HG03354 (cell line): ENCODE measurements at regions not wholly inside any gene's neighbourhood (a gene's known extent, or its start where the extent isn't known, plus 50 kb on each side); places are given as distances from the start of the nearest gene placed in this dataset.

Experiments used
- ATAC-seq: cut with Tn5 transposase; IDR thresholded peaks from one replicate; pipeline ENCODE4 v1.9.1; 2021; ENCODE audit warnings: mild to moderate bottlenecking; ENCODE audit not compliant: unreplicated experiment, poor library complexity, severe bottlenecking

- ATAC-seq: no peak
Measured at GRCh38 chr11:130762638-130763037, 153.6 kb downstream of the SNX19 start.

DNA sequence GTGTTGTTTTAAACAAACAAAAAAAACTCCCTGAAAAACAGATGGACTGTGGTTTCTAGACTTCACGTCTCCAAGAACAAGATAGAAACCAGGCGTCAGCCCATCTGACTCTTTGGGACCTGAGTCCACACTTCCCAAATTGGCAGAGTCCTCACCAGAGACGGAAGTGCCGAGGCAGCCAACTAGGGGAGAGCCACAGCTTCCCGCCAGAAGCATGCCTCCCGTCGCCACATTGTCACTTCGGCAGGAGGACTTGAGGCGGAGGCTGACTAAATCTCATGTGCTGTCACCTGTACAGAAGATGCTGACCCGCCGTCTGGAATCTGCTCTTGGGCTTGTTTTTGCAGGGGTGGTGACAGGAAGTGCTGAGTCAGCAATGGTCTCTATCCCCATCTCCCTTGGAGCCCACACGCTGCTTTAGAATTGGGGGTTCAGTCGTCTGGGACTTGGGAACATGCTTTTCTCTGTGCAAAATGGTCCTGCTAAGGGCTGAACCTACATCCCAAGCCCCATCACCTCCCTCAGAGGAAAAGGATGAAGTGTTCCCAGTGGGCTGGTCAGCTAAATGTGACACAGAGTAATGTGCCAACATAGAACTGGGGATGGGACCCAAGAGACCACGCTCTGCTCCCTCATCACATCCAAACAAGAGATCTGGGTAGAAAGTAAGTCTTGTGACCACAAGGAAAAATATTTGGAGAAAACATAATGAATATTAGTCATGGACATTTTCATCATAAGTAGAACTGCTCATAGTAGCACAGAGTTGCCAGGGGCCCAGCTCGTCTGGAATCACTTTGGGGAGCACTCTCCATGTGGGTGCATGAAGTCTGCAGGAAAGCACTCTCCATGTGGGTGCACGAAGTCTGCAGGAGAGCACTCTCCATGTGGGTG lies 152.9 kb downstream of the SNX19 start:
- ATAC-seq: no peak

DNA sequence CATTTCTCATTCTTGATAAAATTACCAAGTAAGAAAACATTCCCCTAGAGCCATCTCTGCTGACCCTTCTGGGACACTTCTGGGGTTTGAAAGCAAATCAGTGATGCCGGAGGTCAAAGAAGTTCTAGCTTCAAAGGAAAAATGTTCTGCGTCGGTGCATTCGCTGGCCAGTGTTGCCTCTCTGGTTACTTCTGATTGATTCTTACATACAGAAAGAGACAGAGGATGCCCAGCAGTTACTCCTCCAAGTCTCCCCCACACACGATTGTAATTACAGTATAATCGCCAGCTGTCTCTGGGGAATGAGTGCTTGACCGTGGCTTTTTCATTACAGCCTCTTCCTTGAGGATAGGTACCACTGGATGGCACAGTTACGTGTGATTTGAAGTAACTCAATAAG lies 150.9 kb downstream of the SNX19 start:
- ATAC-seq: no peak

GRCh38 chr11:130765951-130766649 lies 150.2 kb downstream of the SNX19 start:
- peak; percentile 74 for ATAC-seq

DNA sequence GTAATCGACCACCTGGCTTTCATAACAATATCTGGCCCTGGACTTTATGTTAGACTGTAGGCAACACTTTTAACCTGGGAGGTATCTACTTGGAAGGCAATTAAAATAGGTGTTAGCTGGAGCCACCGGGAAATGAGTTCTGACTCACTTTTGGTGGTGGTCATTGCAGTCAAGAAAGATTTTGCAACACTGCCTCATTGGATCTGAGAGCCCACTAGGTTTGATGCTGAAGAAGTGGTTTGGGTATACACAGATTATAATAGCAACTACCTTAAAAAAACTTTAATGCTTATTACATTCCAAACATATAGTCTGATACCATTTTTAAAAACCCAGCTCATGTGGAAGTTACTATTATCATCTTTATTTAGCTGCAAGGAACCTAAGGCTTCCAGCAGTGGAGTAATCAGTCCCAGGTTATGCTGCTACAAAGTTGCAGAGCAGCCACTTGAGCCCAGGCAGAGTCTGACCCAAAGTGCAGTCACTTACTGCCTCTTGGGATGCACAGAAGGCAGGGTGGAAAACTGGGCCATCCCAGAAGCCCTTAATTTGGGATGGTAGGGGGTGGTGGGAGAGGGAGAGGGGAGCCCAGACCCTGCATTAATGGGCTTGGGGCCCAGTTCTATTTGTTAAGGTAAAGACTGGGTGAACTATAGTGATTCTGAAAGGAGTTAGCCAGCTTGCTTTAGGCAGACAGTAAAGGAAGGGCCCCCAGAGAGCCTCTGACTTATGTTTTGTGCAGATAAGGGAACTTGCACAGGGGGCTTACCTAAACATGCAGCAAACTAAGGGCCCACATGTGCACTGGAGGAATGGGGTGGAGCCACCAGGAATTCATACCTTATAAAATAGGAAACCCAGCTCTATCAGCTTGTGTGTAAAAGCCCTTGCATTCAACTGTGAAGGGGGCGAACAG lies 149.4 kb downstream of the SNX19 start:
- ATAC-seq: no peak

DNA sequence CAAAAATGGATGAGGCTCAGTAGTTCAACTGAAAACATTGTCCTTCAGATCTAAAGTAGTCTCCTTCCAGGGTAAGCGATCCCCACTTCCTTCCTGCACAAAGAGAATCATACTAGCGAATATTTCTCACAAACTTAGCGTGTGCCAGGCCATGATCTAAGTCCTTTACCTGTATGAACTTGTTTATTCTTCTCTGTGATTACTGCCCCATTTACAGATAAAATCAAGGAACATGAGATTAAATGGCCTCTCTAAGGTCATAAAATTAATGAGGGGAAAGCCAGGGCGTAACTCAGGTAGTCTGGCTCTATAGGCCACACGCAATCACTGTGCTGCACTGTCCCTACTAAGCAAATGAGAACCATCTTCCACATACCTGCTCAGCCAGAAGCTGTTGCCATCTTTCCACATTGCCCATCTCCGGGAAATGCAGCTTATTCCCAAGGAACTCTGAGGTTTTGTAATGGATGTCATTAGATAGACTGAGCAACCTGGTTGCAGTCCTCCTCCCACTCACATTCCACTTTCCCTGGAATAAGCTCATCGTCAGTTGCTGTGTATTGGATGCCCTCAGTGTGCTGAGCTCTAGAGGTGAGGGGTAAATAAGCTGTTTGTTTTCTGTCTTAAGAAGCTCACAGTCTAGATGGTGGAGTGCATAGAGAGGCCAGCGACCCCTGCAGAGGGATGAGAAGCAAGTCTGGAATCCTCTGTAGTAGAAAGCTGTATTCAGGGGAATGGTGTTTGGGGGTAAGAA lies 146.3 kb downstream of the SNX19 start:
- ATAC-seq: no peak

- ATAC-seq: no peak
Measured at GRCh38 chr11:130771708-130772107, 144.6 kb downstream of the SNX19 start.

DNA sequence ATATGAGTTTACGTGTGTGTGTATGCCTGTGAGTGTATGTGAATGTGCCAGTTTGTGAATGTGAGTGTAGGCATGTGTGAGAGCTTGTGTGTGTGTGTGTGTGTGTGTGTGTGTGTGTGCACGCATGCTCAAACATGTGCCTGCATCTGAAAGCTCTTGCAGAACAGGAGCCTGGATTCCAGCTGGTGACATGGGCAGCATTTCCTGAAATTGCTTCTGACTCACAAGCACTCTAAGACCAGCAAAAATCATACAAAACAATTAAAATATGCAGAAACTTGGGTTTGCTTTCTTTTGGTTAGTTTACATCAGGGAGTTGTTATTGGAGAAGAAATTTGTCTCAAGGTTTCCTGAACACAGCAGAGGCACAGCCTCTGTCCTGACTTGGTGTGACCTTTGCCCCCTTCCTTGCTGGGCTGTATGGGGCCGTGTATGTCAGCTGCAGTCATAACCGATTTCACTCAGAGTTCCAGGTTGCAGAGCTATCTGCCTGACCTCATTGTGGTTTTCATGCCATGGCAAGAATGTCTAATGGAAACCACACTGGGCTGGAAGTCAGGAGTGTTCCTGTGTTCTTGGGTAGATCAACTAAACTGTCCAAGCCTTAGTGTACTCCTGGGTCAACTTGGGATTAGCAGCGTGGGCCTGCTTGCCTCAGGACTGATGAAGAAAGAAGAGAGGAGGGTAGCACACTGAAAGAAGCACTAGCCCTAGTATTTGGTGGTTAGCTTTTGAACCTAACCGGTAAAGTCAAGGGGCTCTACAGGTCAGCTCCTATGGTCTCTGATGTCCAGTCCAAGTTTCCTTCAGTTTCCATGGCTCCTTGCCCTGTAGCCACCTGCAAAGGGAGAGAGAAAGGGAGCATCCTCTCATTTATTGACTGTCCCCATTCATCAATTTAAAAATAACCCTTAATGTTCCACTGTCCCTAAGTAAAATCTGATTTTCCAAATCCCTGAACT lies 143.7 kb downstream of the SNX19 start:
- ATAC-seq: no peak

DNA sequence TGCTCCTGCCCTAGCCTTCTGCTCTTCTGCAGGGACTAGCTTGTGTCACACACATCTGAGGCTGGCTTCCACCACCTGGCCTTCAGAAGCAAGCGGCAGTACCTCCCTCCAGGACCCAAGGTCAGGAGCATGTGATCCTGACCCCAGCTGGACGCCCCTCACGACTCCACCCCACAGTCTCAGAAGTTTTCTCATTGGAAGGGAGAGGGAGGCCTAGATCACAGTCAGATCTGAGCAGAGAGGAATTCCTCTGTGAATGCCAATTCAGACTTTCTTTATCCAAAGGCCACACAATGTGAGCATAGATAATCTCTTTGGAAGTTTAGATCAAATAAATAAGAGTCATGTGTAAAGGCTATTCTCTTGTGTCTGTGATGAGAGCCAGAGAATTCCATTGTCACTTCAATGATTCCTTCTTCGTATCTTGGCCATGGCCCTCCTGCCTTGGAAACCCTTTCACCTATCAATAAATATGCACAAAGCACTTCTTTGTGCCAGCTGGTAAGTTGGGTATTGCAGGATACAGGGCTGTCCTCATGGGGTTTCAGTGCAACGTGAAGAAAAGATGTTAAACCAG lies 142.9 kb downstream of the SNX19 start:
- ATAC-seq: no peak

DNA sequence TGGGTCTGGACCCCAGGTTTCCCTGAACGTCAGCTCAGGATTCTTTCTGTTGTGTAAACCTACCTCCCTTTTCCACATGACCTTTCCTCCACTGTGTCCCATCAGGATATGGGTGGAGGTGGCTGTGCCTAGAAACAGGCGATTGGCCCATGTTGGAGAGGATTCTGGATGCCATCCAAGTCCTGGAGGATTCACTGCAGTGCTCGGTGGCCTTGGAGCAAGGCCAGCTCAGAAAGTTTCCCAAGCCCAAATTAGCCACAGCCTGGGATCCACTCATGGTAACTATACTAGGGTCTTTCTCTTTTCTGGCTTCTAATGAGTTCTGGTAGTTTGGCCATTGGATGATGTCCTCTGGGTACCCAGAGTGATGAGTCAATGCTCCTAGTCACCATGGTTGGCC lies 141.6 kb downstream of the SNX19 start:
- ATAC-seq: no peak

- no peak for ATAC-seq
Measured at GRCh38 chr11:130775306-130776060, 140.8 kb downstream of the SNX19 start.

- no peak for ATAC-seq
Measured at GRCh38 chr11:130776061-130776419, 140.2 kb downstream of the SNX19 start.

DNA sequence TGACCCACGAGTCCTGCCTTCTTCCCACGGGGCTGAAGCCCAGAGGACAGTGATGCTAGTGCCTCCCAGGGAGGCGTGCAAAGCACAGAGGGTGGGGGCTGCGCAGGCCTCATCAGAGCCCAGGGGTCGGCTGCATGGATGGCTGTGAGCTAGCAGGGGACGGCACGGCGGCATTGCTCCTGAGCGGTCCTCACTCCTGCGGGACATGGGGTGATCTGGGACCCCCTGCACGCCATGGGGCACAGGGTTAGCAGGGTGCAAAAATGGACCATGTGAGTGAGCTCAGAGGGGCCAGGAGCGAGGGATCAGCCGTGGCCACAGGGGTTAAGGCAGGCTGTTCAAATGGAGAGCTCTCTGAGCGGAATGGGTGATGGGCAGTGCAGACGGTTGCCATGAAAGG lies 138.3 kb downstream of the SNX19 start:
- ATAC-seq: no peak

DNA sequence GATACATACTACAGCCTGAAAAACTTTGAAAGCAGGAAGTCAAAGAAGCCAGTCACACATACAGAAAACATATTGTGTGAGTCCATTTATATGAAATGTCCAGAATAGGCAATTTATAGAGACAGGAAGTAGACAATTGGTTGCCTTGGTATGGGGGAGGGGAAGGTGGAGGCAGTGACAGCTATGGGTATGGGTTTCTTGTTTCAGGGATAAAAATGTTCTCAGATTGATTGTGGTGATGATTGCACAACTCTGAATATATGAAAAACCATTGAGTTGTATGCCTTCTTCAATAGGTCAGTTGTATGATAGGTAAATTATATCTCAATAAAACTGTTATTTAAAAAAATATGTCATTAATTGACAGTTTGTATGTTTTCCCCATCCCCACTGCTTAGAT lies 137.6 kb downstream of the SNX19 start:
- ATAC-seq: no peak

DNA sequence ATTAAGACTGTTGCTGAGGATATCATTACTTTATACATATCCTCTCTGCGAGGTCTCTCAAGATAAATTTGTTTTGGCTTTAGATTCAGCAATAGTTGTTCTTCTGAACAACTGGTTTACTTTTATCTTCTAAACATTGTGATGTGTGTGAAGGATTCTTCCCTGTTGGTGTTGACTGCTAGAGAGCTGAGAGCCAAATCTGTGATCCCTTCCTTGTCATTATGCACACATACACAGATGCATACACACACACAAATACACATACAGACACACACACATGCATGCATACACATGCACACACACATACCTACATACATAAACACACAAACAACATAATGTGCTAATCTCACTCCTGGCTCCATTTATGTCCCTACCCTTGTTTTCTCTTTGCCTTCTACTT lies 137.0 kb downstream of the SNX19 start:
- ATAC-seq: no peak

DNA sequence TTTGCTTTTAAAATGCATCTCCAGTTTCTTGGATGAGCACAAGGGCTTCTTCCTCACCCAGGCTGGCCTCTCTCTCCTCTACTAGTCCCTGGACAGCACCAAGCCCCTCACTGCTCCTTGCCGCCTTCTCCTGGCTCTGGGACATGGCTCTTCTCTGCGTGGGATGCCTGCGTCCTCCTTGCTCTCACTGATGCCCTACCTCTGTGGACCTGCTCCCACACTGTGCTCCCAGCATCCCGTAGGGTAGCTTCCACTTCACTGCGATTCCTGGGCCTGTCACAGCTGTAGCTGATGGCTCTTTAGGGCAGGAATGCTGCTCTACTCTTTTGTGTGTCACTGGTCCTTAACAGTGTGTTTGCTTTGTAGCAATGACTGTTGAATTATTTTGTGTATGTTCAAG lies 136.3 kb downstream of the SNX19 start:
- no peak for ATAC-seq

GRCh38 chr11:130780437-130780836 lies 135.8 kb downstream of the SNX19 start:
- no peak for ATAC-seq
